ENCODE measurements at regions not wholly inside any gene's neighbourhood (a gene's known extent, or its start where the extent isn't known, plus 50 kb on each side); places are given as distances from the start of the nearest gene placed in this dataset.

DNA sequence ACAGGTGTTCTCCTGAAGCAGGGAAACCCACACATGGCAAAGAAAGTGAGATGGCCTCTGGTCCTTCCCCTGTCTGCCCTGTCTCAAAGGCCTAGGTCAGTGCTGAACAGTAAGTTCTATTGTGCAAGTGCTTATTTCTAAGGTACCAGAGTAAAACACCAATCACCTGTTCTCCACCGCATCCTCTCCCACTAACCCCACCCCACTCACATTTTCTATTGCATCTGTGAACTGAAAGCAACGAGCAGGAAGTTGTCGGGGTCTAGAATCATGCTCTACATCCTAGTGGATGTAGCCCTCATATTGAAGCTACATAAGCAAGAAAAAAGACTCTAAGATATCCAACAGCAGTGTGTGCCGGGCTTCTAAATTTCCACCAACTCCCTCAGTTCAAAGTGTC lies 265.9 kb downstream of the ENC1 start:
- Histone ChIP-seq H3K9ac (no peak overlapping the region), H4K20me1 (no peaks in the 10 kb centered on the region), H3K36me3 (no peaks in the 10 kb centered on the region), H3K9me3 (no peaks in the 10 kb centered on the region), H3K4me1 (no peaks in the 10 kb centered on the region), H3K27ac (no peak overlapping the region), H3K27me3 (no peaks in the 10 kb centered on the region), H3K4me3 (no peak overlapping the region), H3K4me2 (no peak overlapping the region)
- no peak for TF ChIP-seq Cebpa-rat (IDR thresholded peaks at IDR 0.05)

DNA sequence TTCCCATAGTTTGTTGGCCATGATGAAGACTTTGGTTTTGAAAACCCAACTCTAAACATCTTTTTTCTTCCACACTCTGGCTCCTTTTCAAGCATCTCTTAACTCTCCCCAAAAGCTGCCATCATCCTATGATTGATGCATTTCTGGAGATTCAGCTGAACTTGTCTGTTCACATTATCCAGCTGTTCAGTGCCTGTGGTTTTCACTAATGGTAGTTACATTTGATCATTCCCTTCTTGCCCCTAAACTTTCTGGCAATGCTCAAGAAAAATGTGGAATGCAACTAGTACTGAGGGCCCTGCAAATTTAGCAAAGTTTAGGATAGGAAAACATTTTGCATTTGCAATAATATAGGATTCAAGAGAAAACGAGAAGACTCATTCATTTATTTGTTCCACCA lies 267.5 kb downstream of the ENC1 start:
- H3K9ac ChIP-seq = no peak overlapping the region
- H3K4me2 ChIP-seq = no peak overlapping the region
- no peak for TF ChIP-seq Cebpa-rat (IDR thresholded peaks at IDR 0.05)
- H3K27ac ChIP-seq = no peak overlapping the region
- no peaks in the 10 kb centered on the region for H3K4me1 ChIP-seq
- H3K36me3 ChIP-seq = no peaks in the 10 kb centered on the region
- no peaks in the 10 kb centered on the region for H3K9me3 ChIP-seq
- H3K4me3 ChIP-seq = no peak overlapping the region
- H4K20me1 ChIP-seq = no peaks in the 10 kb centered on the region
- H3K27me3 ChIP-seq = no peaks in the 10 kb centered on the region

DNA sequence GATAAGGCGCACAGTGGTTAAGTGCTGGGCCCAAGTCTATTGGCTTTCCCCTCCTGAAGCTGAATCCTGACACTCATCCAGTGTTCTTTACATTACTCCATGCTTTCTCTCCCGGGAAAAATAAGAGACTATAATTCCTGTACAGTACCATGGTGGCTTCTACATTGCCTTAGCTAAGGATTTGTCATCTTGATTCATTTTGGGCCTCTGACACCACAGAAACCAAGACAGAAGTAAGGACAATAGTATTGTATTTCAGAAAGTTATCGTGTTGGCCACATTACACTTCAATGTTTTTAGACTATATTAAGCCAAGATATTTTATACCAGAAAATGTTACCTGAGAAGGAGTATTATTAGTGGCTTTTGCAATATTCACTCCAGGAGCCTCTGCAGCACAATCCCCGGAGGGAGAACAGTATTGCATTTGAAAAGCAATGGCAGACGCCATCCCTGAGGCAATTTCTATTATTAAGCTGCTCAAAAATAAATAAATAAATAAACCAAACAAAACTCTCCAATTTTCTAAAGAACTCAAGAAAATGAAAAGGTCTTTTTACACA lies 267.9 kb downstream of the ENC1 start:
- Histone ChIP-seq H4K20me1 (no peaks in the 10 kb centered on the region), H3K4me1 (no peaks in the 10 kb centered on the region), H3K9me3 (no peaks in the 10 kb centered on the region), H3K4me2 (no peak overlapping the region), H3K4me3 (no peak overlapping the region), H3K27ac (no peak overlapping the region), H3K27me3 (no peaks in the 10 kb centered on the region), H3K36me3 (no peaks in the 10 kb centered on the region), H3K9ac (no peak overlapping the region)
- TF ChIP-seq Cebpa-rat (IDR thresholded peaks at IDR 0.05) = no peak

DNA sequence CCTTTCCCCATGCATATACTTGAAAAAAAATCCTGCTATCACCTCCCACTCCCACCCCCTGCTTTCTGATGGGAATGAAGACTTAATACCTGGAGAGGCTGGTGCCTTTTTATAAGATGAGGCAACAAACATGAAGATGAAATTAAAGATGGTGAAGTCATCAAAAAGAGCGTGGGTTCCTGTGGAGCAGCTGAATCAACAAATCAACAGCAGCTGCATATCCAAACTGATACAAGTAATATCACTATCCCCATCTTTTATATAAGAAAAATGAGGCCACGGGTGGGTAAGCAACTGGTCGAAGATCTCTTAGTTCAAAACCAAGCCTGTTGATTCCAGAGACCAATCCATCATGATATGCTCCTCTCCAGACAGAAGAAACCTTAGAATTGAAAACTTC lies 268.5 kb downstream of the ENC1 start:
- H3K9me3 ChIP-seq = no peaks in the 10 kb centered on the region
- H3K4me1 ChIP-seq = no peaks in the 10 kb centered on the region
- no peaks in the 10 kb centered on the region for H3K36me3 ChIP-seq
- H3K27ac ChIP-seq = no peak overlapping the region
- no peak overlapping the region for H3K9ac ChIP-seq
- H3K27me3 ChIP-seq = no peaks in the 10 kb centered on the region
- no peak for TF ChIP-seq Cebpa-rat (IDR thresholded peaks at IDR 0.05)
- H3K4me2 ChIP-seq = no peak overlapping the region
- H4K20me1 ChIP-seq = no peaks in the 10 kb centered on the region
- H3K4me3 ChIP-seq = no peak overlapping the region

DNA sequence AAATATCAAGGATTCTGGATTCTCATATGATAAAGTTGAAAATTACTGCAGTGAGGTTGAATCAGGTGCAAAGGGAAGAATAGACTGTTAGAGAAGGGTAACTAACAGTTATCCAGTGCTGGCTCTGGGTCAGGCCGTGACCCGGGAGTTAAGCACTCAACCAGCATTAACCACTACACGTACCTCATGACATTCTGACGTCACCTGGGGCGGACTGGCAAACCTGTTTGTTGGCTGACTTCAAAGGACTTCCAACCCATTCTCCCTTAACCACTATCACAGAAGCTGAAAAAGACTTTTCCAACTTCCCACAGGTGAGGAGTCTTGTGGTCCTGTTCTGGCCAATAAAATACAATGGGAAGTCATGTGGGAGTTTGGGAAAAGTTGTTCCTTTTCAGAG lies 268.9 kb downstream of the ENC1 start:
- no peak overlapping the region for H3K4me3 ChIP-seq
- no peaks in the 10 kb centered on the region for H3K9me3 ChIP-seq
- H3K36me3 ChIP-seq = no peaks in the 10 kb centered on the region
- H3K27ac ChIP-seq = no peak overlapping the region
- H3K4me2 ChIP-seq = no peak overlapping the region
- no peaks in the 10 kb centered on the region for H4K20me1 ChIP-seq
- no peaks in the 10 kb centered on the region for H3K4me1 ChIP-seq
- no peak for TF ChIP-seq Cebpa-rat (IDR thresholded peaks at IDR 0.05)
- H3K27me3 ChIP-seq = no peaks in the 10 kb centered on the region
- no peak overlapping the region for H3K9ac ChIP-seq

DNA sequence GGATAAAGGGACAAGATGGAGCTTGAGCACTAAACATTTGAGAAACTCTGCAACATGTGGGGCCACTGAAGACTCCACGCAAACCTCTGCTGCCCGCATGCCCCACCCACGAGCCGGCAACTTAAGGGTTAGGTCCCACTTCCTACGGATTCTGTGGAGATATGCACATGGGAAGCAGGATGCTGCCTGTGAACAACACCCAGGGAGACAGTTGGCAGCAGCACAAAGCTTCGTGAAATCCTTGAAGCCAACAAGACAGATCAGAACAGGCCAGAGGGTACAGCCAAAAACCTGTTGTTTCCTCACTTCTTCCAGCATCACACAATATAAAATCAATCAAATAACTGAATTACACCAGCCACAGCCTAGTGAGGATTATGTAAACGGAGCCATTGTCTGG lies 270.4 kb downstream of the ENC1 start:
- no peak overlapping the region for H3K4me2 ChIP-seq
- no peaks in the 10 kb centered on the region for H3K9me3 ChIP-seq
- H3K36me3 ChIP-seq = no peaks in the 10 kb centered on the region
- no peaks in the 10 kb centered on the region for H3K27me3 ChIP-seq
- no peaks in the 10 kb centered on the region for H4K20me1 ChIP-seq
- H3K9ac ChIP-seq = no peak overlapping the region
- TF ChIP-seq Cebpa-rat (IDR thresholded peaks at IDR 0.05) = no peak
- H3K4me3 ChIP-seq = no peak overlapping the region
- H3K4me1 ChIP-seq = no peaks in the 10 kb centered on the region
- H3K27ac ChIP-seq = no peak overlapping the region

DNA sequence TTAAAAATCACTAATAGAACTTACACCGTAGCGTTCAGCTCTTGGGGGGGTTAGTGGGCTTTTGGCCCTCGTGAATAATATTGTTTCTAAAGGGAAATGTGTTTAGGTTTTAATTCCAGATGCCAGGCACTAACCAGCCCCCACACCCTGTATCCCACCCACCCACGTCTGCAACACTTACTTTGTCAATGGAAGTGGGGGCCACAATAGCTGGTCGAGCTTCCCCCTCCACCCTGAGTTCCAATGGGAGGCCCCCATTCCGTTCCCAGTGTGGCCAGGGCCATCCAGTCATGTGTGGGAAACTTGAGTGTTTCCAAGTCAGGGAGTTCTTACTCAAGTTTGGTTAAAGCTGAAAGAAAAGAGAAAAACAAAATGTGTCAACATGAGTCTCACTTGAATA lies 271.4 kb downstream of the ENC1 start:
- no peak overlapping the region for H3K27ac ChIP-seq
- H3K4me2 ChIP-seq = no peak overlapping the region
- H3K36me3 ChIP-seq = no peaks in the 10 kb centered on the region
- H3K27me3 ChIP-seq = no peaks in the 10 kb centered on the region
- H3K9ac ChIP-seq = no peak overlapping the region
- H3K9me3 ChIP-seq = no peaks in the 10 kb centered on the region
- no peaks in the 10 kb centered on the region for H3K4me1 ChIP-seq
- no peak overlapping the region for H3K4me3 ChIP-seq
- no peaks in the 10 kb centered on the region for H4K20me1 ChIP-seq
- TF ChIP-seq Cebpa-rat (IDR thresholded peaks at IDR 0.05) = no peak

DNA sequence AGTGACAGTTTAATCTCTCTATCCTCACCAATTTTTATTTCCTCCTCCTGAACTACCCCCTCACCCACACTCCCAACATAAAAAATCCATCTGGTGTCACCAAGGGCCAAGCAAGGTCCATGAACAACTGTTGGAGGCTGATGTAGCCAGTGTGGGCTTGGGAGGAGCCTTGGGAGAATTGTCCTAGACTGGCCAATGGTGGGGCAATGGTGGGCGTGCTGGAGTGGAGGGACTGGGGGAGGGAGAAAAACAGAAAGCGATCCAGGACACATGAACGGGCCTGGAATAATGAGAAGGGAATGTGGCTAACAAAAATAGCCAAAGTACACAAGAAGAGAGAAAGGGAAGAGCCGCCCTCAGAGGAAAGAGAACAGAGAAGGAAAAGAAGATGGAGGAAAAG lies 272.6 kb downstream of the ENC1 start:
- H3K4me3 ChIP-seq = no peak overlapping the region
- H3K36me3 ChIP-seq = no peaks in the 10 kb centered on the region
- peaks cover 10% of the 10 kb centered on the region for H3K4me1 ChIP-seq
- H3K9me3 ChIP-seq = no peaks in the 10 kb centered on the region
- H3K27ac ChIP-seq = no peak overlapping the region
- no peak for TF ChIP-seq Cebpa-rat (IDR thresholded peaks at IDR 0.05)
- no peaks in the 10 kb centered on the region for H3K27me3 ChIP-seq
- no peaks in the 10 kb centered on the region for H4K20me1 ChIP-seq
- no peak overlapping the region for H3K9ac ChIP-seq
- no peak overlapping the region for H3K4me2 ChIP-seq

DNA sequence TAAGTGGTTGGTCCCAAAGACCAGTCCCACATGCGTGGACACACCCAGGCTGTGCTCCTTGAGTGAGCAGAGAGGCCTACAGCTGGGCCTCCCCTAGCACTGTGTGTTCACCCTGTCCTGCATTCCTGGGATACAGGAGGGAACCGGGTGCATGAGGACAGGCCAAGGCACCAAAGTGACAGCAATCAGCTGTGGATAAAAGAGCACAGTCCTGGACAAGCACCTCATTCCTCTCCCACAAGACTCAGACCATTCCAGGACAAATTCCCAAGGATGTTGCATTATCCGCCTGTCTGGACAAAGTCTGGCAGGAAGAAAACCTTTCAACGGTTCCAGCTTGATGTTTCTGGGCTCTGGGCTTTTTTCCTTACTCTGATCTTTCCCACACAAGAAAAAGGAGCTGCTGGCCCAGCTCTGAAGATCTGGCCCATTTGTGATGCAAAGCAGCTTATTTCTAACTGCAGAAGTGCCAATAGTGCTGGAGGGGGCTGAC lies 273.2 kb downstream of the ENC1 start:
- Histone ChIP-seq H3K4me2 (no peak overlapping the region), H3K36me3 (no peaks in the 10 kb centered on the region), H3K27me3 (no peaks in the 10 kb centered on the region), H3K4me1 (peaks cover 17% of the 10 kb centered on the region), H3K9ac (no peak overlapping the region), H3K27ac (no peak overlapping the region), H3K9me3 (no peaks in the 10 kb centered on the region), H3K4me3 (no peak overlapping the region), H4K20me1 (no peaks in the 10 kb centered on the region)
- TF ChIP-seq Cebpa-rat (IDR thresholded peaks at IDR 0.05) = no peak

DNA sequence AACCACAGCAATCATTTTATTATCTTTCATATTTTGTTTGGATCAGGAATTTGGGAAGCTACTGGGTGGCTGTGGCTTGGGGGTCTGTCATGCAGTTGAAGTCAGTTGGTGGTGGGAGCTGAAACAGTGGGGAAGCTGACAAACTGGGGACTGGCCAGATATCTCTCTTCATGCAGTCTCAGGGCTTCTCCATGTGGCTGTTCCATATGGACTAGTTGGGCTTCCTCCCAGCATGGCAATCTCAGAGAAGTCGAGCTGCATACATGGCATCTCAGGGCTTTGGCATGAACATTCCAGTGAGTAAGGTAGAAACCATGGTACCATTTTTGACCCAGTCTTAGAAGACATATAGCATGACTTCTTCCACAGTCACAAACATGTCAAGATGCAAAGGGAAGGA lies 274.8 kb downstream of the ENC1 start:
- no peak overlapping the region for H3K4me3 ChIP-seq
- H3K4me1 ChIP-seq = peaks cover 25% of the 10 kb centered on the region
- no peaks in the 10 kb centered on the region for H3K36me3 ChIP-seq
- H4K20me1 ChIP-seq = no peaks in the 10 kb centered on the region
- no peaks in the 10 kb centered on the region for H3K27me3 ChIP-seq
- no peak overlapping the region for H3K27ac ChIP-seq
- no peak overlapping the region for H3K9ac ChIP-seq
- no peak for TF ChIP-seq Cebpa-rat (IDR thresholded peaks at IDR 0.05)
- H3K4me2 ChIP-seq = no peak overlapping the region
- H3K9me3 ChIP-seq = no peaks in the 10 kb centered on the region

DNA sequence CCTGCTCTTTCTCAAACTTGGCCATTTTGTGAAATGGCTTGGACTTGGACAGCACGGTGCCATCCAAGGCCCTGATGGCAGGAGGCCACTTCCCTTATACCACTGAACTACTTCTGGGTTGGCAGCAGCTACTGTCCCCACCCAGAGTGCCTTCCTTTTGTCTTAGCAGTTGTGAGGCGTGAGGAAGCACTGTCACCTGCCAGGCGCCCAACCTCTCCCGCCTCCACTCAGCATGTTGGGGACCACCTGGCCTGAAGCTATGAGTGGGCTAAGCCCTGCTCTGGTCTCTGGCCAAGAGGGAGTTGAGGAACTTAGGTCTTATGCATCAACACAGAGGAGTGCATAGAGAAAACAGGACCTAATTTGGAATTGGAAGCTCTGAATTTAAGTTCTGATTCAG lies 276.0 kb downstream of the ENC1 start:
- Histone ChIP-seq H4K20me1 (no peaks in the 10 kb centered on the region), H3K9ac (no peak overlapping the region), H3K27ac (no peak overlapping the region), H3K4me2 (no peak overlapping the region), H3K36me3 (no peaks in the 10 kb centered on the region), H3K4me1 (peaks cover 30% of the 10 kb centered on the region), H3K4me3 (no peak overlapping the region), H3K9me3 (no peaks in the 10 kb centered on the region), H3K27me3 (no peaks in the 10 kb centered on the region)
- no peak for TF ChIP-seq Cebpa-rat (IDR thresholded peaks at IDR 0.05)
